Fibroblast of skin of scalp (primary cell): ENCODE measurements at regions not wholly inside any gene's neighbourhood (a gene's known extent, or its start where the extent isn't known, plus 50 kb on each side); places are given as distances from the start of the nearest gene placed in this dataset.
A peak's percentile ranks its signal among the peaks of the same experiment; 100 is the strongest.
"Not testable (repeated sequence)": the region's sequence is repeated elsewhere in the genome, so short reads cannot be mapped to it uniquely, and the experiment has no call there.

Experiments
- DNase-seq: peaks from one replicate; pipeline ENCODE4 v3.0.0-alpha.2; 2013

DNA sequence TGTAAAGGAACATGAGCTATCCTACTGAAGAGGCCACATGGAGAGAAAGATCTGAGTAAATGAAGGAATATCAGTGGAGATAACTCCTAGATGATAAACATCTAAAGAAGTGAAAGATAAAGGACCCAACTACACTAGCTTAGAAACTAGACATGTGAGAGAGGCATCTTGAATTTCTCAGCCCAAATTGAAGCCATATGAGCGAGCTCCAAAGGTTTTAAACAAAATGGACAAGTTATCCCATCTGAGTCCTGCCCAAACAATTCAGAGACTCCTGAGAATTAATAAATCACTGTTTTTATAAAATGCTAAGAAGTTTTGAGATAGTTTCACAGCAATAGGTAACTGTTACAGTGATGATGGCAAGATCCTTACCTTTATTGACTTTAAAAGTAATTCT, 438.9 kb downstream of the NAV3 start:
- DNase-seq: no peak

DNA sequence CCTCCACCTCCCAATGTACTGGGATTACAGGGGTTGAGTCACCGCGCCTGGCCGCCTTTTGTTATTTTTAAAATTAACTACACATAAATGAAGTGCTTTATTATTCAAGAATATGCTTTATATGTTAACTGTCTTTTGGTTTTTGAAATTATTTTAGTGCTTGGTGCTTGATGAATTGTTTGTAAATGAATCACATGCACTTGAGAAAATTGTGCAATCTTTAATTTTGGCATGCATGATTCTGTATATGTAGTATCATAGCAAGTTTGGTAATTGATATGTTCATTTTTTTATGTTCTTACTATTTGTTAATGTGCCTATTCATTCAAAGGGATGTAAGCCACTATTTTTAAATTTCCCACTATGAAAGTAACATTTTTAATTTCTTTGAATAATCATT, 440.9 kb downstream of the NAV3 start:
- peak; percentile 22 for DNase-seq

DNA sequence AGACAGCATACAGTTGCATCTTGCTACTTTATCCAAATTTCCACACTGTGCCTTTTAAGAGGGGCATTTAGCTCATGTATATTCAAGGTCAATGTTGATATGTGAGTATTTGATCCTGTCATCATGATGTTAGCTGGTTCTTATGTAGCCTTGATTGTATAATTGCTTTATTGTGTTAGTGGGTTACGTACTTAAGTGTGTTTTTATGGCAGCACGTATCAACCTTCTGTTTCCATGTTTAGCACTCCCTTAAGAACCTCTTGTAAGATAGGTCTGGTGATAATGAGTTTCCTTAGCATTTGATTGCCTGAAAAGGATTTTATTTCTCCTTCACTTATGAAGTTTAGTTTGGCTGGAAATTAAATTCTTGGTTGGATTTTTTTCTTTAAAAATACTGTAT, 445.2 kb downstream of the NAV3 start:
- no peak for DNase-seq

DNA sequence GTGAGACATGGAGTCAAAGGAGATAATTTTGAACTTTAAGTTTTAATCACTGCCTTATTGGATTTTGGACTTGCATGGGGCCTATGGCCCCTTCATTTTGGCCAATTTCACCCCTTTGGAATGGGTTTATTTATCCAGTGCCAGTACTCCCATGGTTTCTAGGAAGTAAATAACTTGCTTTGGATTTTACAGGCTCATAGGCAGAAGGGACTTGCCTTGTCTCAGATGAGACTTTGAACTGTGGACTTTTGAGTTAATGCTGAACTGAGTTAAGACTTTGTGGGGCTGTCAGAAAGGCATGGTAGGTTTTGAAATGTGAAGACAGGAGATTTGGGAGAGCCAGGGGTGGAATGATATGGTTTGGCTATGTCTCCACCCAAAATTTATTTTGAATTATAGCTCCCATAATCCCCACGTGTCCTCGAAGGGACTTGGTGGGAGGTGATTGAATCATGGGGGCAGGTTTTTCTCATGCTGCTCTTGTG, 448.1 kb downstream of the NAV3 start:
- no peak for DNase-seq

DNA sequence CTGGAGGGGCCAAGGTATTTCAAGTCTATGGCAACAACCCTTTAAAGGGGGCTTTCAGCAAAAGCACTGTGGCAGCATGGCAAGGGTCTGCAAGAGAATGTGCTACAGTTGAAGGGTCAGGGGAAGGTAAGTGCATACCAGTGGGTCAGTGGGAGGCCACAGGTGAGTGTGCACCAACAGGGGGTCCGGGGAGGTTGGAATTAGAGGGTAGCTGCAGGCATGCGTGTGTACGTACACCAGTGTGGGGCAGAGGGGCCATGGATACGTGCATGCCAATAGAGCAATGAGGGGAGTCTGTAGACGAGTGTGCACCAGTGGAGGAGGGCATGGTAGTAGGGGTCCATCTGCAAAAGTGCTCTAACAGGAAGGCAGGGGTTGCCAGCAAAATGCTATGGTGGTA, 448.9 kb downstream of the NAV3 start:
- no peak for DNase-seq

DNA sequence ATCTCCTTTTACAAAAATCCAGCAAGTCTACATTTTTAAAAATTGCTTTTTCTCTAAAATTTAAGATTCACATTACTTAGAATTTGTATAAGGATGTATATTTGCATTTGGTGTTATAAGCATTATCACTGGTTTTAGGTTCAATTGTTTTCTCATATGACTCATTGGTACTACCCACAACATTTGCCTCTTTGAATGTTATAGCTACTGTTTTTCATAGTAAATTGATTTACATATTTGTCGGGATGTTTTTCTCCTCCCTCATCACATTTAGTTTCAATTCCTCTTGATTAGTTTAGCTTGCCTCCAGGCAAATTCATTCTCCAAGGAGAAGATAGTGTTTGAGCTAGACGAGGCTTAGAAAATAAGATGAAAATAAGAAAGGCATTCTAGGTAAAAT, 450.4 kb downstream of the NAV3 start:
- DNase-seq: not testable (repeated sequence)

DNA sequence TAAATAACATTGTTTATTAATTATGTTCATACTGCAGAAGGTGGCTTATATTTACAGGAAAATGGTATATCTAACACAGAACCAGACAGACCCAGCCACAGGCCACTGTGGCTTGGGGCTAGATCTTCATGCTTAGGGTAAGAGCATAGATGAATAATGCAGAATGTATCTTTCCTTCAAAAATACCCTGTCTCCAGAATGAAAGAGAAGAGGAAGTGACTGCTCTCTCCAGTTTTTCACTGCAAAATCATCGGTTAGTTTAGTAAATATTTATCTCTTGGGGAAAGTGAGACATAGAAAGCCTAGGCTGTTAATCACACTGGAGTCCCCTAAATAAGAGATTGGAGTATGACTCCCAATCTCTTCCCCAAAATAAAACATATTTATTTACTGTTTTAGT, 453.7 kb downstream of the NAV3 start:
- no peak for DNase-seq

DNA sequence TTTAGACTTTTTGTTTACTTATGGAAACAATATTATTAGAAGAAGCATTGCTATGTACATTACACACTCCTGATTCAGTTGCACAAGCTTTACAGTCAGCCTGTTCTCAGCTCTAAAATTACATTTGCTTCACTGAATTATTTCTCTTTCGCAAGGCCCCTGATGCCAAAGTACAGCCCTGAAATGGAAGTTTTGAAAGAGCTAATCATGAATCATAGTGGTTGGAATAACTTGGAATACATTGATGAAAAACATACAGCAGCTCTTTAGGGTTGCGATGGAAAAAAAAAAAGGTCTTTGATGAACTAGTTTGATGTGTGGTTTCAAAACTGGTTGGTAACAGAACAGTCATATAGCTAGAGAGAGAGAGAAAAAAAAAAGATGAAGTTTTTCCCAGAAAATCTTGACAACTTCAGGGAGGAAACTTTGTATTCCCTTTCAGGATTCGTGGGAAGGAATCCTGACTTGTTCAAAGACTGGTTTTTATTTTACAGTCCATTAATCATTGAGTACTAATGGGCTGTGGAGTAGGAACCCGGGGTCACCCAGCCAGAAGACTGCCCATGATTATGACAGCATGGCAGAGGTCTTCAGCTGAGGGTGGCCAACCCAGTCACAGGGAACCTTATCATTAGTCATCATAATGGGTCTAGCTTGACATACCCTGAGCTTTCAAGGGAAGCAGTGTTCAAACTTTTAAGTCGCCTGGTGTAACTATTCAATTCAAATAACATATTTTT, 460.1 kb downstream of the NAV3 start:
- peak; percentile 86 for DNase-seq

DNA sequence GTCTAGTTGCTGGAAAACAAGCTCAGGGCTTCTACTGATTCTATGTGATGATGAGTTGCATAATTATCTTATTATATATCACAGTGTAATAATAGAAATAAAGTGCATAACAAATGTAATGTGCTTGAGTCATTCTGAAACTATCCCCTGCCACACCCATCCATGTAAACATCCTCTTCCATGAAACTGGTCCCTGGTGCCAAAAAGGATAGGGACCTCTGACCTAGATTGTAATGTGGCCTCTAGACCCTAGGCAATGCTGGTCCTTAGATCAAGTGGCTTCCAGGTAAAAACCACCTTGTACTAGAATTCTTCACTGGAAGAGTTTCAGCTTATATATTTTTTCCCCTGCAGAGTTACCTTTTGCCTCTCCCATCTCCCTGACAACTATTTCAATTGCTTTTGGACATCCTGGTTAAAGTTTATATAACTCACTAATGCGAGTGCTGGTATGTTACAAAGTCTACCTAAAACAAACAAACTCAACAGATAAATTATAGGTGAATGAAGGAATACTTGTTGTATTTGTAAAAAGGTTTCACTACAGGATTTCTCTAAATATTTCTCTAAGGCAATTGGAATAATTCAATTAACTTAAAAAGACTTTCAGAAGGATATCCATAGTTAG, 462.5 kb downstream of the NAV3 start:
- peak; percentile 49 for DNase-seq

DNA sequence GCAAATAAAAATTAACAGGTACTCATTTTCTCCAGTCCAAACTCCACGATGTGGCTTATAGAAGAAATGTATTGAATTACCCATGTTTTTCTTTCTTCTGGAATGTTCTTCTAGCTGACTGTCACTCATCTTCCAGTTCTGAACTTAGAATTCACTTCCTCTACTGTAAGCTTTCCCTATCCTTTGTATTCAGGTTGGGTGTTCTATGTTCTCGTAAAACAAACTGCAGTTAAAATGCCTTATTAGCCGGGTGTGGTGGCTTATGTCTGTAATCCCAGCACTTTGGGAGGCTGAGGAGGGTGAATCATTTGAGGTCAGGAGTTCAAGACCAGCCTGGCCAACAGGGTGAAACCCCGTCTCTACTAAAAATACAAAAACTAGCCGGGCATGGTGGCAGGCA, 470.6 kb downstream of the NAV3 start:
- DNase-seq: not testable (repeated sequence)

DNA sequence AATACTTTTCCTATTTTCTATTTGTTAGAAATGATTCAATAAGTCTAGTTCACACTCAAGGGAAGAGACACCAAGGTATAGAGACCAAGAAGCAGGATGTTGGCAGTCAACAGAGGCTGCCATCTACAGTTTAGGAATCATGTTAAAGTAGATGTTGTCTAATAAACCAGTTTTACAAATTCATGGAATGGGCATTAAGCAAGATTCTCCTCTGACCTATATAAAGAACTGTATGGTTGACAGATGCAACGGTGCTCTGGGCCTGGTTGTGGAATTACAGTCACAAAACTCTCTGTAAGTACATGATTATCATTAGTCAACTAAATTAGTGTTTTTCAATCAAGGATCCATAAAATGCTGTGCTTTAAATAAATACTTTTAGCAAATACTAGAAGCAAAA, 475.1 kb downstream of the NAV3 start:
- DNase-seq: no peak

DNA sequence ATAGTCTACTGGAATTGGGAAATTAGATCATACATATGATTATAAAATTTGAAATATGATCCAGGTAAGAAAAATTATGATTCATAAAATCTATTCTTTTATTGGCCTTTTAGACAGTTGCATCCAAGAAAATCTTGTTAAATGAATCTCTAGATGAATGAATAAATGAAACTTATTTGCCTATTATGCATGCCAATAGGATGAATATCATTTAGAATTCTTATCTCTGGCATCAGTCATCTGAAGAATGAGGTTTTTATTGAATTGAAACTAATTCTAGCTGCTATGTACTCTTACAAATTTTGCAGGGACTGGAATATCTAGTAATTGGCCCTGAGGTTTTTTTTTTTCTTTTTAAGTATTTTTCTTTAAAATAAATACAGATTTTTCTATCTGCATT, 475.5 kb downstream of the NAV3 start:
- DNase-seq: no peak

DNA sequence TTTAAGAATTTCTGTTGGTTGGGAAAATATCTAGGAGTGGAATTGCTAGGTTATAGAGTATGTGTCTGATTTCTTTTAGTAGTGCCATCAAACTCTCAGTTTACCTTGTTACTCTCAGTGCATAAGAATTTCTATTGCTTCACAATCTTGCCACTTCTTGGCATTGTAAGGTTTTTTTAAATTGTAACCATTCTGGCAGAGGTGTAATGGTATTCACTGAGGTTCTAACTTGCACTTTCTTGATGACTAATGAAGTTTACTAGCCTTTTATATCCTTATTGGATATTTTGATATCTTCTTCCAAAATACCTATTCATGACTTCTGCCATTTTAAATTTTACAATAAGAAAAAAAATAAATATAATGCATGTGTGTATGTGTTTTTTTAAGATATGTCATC, 478.0 kb downstream of the NAV3 start:
- no peak for DNase-seq

DNA sequence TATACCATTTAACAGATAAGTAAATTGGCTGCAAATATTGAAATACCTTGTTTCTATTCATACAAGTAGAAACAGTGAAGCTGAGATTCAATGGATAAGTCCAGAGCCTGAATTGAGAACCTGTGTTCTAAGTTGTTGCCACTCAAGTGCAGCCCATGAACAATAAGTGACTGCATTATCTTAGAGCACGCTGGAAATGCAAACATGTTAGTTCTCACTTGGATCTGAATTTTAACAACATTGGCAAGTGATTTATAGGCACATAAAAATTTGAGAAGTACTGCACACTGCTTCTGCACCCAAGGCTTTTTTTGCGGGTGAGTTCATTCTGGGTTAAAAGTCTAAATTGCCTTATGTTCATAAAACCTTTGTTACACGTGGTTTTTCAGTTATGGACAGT, 484.3 kb downstream of the NAV3 start:
- no peak for DNase-seq

DNA sequence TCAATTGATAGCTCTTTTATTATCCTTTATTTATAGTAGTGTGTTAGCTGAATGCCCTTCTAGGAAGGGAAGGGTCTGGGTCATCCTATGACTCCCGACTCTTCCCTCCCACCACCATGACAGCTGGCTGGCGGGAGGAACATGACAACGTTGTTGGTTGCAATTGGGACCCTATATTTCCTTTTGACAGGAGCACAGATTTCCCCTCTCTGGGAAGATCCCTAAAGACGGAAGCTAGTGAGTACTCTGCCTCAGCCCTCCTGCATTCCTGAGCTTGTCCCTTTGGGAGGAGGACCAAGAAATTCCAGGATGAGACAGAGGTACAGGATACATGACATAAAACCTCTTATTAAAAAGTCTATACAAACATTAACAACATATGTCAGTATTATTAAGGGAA, 485.4 kb downstream of the NAV3 start:
- DNase-seq: no peak

DNA sequence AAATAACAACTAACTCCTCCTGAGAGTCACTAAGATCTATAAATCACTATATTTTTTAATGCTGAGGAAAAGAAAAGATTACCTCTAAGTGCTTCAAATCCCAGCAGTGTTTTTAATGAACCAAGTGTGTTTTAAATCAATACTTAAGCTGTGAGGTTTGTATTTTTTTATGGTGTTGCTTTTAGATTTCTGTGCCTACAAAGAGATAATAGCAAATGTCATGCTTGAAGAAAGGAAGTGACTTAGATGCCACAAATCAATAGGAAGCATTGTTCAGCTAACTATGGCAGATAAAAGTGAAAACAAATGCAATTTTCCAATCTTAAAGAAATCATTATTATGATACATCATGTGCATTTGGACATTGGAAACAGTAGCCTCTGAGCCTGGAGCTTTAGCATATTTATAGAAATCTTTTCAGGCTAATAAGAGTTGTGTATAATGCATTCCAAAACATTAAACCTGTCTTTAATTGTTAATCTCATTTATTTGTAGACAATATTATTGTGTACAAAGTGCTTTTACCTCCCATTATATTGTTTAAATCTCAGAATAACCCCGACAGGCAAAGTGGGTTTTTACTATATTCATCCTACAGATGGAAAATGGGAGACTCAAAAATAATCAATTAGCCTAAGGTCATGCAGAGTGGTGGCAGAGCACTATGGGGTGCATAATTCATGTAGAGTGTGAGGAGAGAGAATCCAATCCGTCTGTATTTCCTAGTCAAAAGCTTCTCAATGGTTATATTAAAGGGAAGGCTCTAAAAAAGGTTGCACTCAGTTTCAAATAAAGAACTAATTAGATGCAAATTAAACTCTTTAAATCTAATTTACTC, 486.2 kb downstream of the NAV3 start:
- no peak for DNase-seq

DNA sequence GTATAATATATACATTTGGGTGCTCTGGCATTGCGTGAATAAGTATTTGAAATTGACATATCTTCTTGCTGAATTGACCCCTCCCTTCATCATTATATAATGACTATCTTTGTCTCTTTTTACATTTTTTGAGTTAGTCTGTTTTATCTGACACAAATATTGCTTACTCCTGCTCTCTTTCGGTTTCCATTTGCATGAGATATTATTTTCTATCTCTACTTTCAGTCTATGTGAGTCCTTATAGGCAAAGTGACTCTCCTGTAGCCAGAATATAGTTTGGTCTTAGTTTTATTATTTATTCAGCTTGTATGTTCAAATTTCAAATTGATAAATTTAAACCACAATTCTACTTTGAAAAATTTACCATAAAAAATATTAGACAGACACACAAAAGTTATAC, 491.0 kb downstream of the NAV3 start:
- no peak for DNase-seq

DNA sequence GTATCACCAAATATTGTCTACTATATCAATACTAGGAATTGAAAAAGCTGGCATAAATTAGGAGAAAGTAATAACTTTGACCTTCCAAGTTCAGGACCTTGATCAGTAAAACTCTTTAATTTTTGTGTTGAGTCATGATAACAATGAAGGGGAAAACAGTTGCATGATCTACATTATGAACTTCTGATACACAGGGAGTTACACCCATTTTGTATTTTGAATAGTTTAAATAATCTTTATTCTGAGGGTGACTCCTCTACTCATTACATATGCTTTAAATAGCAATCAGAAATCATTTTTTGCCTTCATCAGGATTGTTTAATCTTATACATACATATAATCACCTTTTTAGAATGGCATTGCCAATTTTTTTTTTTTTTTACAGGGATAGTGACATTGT, 492.5 kb downstream of the NAV3 start:
- no peak for DNase-seq

DNA sequence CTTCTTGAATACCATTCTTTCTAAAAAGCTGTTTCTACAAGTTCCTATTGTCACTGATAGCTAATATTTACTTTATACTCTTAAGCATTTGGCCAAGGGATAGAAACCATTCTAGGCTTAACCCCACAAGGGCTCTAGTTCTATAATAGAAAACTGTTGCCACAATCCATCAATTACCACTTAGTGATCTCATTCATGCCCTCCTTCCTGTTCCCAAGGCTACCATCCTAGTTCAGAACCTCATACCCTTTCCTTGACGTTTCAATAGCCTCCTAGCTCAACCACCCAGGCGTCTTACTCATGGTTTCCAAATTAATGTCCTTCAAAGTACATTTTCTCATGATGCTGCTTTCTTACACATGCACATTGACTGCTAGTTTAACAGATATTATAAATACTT, 493.5 kb downstream of the NAV3 start:
- DNase-seq: no peak

DNA sequence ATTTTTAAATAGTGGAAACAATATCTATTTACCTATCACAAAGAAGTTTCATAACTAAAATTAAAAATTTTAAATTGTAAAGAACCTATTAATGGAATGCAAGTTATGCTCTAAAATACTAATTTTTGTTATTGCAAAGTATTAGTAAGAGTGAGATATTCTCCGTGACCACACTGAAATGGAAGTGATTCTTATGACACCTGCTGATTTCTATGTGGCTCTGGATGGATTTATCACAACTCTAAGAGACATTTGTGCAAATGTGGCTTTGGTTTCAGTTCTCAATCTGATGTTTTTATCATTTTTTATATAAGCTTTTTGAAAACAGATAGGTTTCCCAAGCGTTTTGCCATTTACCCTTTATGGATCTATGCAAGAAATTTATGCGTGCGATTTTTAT, 497.8 kb downstream of the NAV3 start:
- DNase-seq: no peak

DNA sequence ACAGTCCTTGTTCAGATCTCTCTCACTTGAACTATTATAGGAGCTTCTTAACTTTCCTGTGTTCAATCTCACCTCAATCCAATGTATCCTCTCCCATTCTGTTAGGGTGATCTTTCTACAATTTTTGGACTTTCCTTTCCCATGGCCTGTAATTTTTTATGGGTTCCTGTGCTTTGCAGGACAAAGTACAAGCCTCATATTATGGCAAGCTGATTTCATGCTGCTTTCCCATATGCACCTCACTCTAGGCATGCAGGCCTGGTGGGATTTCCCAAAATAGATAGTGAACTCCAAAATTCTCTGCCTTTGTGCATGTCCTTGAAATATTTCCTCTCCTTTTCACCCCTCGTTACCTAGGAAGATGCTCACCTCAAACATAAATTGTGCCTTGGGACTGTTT, 499.4 kb downstream of the NAV3 start:
- DNase-seq: no peak

DNA sequence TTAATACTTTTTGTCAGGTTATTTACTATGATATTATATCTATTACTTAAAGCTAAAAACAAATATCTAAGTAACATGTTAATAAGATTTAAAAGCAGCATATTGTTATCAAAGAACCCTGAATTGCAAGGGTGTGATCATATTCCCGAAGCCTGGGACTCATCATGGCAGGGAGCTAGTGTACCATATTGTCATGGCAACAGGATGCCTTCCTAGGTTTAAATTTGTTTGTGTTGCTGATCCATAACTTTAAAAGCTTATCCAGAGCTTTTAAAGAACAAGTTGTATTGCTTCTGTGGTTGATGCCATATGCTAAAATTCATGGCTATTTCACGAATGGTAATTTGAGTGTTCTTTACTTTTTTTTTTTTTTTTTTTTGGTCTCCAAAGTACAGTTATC, 500.5 kb downstream of the NAV3 start:
- DNase-seq: no peak

DNA sequence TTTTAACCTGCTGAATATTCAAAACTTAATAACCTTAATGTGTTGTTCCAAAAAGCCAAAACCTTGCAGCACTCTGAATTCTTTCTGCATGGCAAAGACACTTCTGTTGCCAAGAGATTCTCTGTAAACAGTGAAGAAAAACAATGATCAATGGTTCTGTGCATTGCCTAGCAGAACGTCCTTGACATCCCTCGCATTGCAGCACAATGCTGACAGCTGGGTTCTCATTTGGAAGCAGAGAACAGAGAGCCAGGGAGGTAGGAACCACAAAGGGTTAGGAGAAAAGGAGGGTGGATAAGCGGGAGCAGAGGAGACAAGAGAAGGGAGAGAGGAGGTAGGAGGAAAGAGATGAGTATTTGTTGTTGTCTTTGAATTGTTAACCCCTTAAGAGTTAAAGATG, 501.1 kb downstream of the NAV3 start:
- DNase-seq: no peak
